Choroid plexus epithelial cell (primary cell): ENCODE measurements at regions not wholly inside any gene's neighbourhood (a gene's known extent, or its start where the extent isn't known, plus 50 kb on each side); places are given as distances from the start of the nearest gene placed in this dataset.
"Not testable (repeated sequence)": the region's sequence is repeated elsewhere in the genome, so short reads cannot be mapped to it uniquely, and the experiment has no call there.

Experiments
- DNase-seq: peaks from one replicate; pipeline ENCODE4 v3.0.0-alpha.2; 2010; ENCODE audit warnings: low read depth
- H3K4me3 ChIP-seq: 2 replicates; pipeline ENCODE4 v1.5.1; 2011; ENCODE audit warnings: low read depth, mild to moderate bottlenecking, control low read depth, low read length, moderate library complexity
- TF ChIP-seq, protein P1 (sequence below): conservative IDR thresholded peaks from 2 replicates; pipeline ENCODE4 v1.5.1; 2011; ENCODE audit warnings: low read depth, mild to moderate bottlenecking, control low read depth, inconsistent platforms, low read length, moderate library complexity

- DNase-seq = no peak
- no peak overlapping the region for H3K4me3 ChIP-seq
- TF ChIP-seq, protein P1, sequence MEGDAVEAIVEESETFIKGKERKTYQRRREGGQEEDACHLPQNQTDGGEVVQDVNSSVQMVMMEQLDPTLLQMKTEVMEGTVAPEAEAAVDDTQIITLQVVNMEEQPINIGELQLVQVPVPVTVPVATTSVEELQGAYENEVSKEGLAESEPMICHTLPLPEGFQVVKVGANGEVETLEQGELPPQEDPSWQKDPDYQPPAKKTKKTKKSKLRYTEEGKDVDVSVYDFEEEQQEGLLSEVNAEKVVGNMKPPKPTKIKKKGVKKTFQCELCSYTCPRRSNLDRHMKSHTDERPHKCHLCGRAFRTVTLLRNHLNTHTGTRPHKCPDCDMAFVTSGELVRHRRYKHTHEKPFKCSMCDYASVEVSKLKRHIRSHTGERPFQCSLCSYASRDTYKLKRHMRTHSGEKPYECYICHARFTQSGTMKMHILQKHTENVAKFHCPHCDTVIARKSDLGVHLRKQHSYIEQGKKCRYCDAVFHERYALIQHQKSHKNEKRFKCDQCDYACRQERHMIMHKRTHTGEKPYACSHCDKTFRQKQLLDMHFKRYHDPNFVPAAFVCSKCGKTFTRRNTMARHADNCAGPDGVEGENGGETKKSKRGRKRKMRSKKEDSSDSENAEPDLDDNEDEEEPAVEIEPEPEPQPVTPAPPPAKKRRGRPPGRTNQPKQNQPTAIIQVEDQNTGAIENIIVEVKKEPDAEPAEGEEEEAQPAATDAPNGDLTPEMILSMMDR = no peak
Observed at GRCh38 chr4:1589098-1589497, 95.0 kb downstream of the FAM53A start.

DNA sequence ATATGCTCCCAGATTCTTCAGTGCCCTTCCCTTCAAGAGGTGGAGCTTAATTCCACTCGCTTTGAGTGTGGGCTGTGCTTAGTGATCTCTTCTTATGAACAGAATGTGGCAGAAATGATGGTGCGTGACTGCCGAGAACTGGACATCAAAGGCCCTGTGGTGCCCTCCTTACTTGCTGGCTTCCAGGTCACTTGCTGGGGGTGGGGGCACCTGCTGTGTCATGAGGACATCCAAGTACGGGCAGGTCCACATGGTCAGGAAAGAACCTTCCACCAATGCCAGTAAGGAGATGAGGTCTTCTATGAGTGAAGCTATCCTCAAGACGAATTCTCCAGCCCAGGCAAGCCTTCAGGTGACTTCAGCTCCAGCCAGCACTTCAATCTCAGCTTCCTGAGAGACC, 95.8 kb downstream of the FAM53A start:
- H3K4me3 ChIP-seq = no peak overlapping the region
- DNase-seq = no peak
- TF ChIP-seq, protein P1 = no peak

DNA sequence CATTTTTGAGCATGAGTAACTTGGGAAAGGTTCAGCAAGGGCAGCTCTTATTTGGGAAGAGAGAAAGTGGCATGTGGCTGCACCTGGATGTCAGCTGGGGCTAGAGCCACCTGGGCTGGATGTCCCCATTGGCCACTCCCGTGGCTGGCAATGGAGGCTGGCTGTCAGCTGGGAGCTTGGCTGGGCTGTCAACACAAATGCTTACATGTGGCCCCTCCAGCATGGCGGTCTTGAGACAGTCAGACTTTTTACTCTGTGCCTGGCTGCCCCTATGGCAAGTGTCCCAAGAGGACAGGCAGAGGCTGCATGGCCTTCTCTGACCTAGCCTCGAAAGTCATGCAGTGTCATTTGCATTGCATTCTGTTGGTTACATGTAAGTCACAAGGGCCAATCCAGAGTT, 99.6 kb downstream of the FAM53A start:
- H3K4me3 ChIP-seq = no peak overlapping the region
- TF ChIP-seq, protein P1 = no peak

GRCh38 chr4:1583859-1584258, 100.3 kb downstream of the FAM53A start:
- H3K4me3 ChIP-seq = no peak overlapping the region
- DNase-seq = no peak
- TF ChIP-seq, protein P1 = no peak

More for the DNA sequence above, 99.6 kb downstream of the FAM53A start:
- DNase-seq = no peak

DNA sequence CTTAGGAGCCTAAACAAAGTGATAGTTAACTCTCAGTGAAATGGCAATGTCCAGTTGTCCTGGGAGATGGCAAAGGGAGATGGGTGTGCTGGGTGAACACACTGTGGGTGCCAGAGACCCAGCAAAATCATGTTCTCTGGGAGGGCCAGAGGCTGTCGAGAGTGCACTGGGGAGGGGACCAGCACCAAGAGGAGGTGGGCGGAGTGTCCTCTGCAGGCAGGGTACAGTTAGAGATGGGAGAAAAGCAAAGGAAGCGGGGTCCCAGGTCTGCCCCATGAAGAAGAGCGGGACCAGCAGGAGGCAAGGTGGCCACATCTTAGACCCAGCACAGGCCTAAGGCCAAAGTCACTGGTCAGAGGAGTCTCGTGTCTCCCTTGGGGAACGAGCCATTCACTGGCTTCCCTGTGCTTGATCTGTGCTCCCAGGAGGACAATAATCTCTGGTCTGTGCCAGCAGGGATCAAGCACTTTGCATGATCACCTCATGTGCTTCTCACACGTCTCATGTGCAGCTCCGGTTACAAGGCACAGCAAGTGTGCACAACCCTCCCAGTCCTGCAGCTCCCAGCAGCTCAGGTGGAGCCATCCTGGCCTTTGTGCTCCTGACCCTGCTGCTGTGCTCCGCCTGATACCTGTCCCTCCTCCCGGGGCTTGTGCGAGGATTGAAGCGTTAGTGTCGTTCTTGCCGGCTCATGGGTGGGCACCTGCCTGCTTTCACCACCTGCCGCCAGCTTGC, 100.9 kb downstream of the FAM53A start:
- no peak overlapping the region for H3K4me3 ChIP-seq
- DNase-seq = no peak
- TF ChIP-seq, protein P1 = no peak

- no peak for DNase-seq
- no peak overlapping the region for H3K4me3 ChIP-seq
- TF ChIP-seq, protein P1 = no peak
Observed at GRCh38 chr4:1582227-1582626, 101.9 kb downstream of the FAM53A start.

DNA sequence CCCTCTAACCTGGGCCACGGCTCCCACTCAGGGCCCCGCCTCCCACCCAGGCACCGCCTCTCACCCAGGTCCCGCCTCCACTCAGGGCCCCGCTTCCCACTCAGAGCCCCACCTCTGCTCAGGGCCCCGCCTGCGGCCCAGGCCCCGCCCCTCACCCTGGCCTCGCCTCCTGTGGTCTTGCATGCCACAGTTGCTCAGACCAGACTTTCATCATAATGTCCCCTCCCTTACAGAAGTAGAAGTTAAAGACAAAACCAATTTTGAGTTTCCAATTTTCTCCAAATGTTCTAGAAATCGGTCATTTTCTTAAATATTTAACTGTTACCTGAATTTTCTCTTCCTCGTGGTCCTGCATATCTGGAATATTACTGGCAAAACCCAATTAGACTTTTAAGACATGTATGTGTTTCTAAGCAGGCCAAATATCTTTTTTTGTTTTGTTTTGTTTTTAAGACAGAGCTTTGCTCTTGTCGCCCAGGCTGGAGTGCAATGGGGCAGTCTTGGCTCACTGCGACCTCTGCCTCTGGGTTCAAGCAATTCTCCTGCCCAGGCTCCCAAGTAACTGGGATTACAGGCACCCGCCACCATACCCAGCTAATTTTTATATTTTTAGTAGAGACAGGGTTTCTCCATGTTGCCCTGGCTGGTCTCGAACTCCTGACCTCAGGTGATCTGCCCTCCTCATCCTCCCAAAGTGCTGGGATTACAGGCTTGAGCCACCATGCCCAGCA, 102.8 kb downstream of the FAM53A start:
- H3K4me3 ChIP-seq = not testable (repeated sequence)
- DNase-seq = peak; percentile 96

DNA sequence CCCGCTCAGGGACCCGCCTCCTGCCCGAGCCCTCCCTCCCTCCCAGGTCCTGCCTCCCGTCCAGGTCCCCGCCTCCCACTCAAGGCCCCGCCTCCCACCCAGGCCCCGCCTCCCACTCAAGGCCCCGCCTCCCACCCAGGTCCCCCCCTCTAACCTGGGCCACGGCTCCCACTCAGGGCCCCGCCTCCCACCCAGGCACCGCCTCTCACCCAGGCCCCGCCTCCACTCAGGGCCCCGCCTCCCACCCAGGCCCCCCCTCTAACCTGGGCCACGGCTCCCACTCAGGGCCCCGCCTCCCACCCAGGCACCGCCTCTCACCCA, 103.5 kb downstream of the FAM53A start:
- not testable (repeated sequence) for H3K4me3 ChIP-seq, DNase-seq
